ENCODE measurements at regions not wholly inside any gene's neighbourhood (a gene's known extent, or its start where the extent isn't known, plus 50 kb on each side); places are given as distances from the start of the nearest gene placed in this dataset.

DNA sequence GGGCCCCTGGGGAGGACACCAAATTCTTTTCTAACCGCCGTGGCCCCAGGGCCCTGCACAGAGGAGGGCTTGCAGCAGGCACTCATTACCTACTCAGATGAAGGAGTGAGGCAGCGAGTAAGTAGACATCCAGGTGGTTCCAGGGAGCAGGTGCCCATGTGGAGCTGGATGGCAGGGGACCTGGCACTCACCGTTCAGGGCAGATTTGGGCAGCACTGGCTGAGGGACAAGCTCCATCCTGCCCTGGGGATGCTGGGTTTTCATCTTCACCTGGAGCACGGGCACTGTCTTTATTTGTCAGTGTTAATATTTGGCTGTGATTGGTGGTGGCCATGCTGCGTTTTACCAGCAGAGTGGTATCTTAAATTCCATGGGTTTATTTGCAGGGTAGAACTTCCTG is 1182.7 kb downstream of the BRD1 start:
- DNase-seq (ENCODE audit: insufficient read length, low spot score) (no peak), FAIRE-seq (no peak)
- TF ChIP-seq POLR2AphosphoS5 (IDR thresholded peaks at IDR 0.05; ENCODE audit: low read depth, low read length) (no peak), TAF1 (IDR thresholded peaks at IDR 0.05; ENCODE audit: low read depth, low read length) (no peak), POLR2A (IDR thresholded peaks at IDR 0.05; ENCODE audit: low read depth, low read length) (no peak), SPI1 (IDR thresholded peaks at IDR 0.05; ENCODE audit: low read depth, low read length) (no peak), POU2F2 (IDR thresholded peaks at IDR 0.05; ENCODE audit: low read depth, low read length) (no peak), PAX5 (IDR thresholded peaks at IDR 0.05; ENCODE audit: insufficient read depth, low read length, severe bottlenecking) (no peak)

- FAIRE-seq (no peak), DNase-seq (ENCODE audit: insufficient read length, low spot score) (no peak)
- TF ChIP-seq PAX5 (IDR thresholded peaks at IDR 0.05; ENCODE audit: insufficient read depth, low read length, severe bottlenecking) (no peak), SPI1 (IDR thresholded peaks at IDR 0.05; ENCODE audit: low read depth, low read length) (no peak), TAF1 (IDR thresholded peaks at IDR 0.05; ENCODE audit: low read depth, low read length) (no peak), POLR2AphosphoS5 (IDR thresholded peaks at IDR 0.05; ENCODE audit: low read depth, low read length) (no peak), POU2F2 (IDR thresholded peaks at IDR 0.05; ENCODE audit: low read depth, low read length) (no peak), POLR2A (IDR thresholded peaks at IDR 0.05; ENCODE audit: low read depth, low read length) (no peak)
Observed at GRCh38 chr22:48644108-48644507, 1183.6 kb downstream of the BRD1 start.

GRCh38 chr22:48643066-48643731 is 1184.5 kb downstream of the BRD1 start:
- TF ChIP-seq SPI1 (IDR thresholded peaks at IDR 0.05; ENCODE audit: low read depth, low read length): no peak
- no peak for TF ChIP-seq POU2F2 (IDR thresholded peaks at IDR 0.05; ENCODE audit: low read depth, low read length)
- TF ChIP-seq POLR2AphosphoS5 (IDR thresholded peaks at IDR 0.05; ENCODE audit: low read depth, low read length): no peak
- no peak for TF ChIP-seq PAX5 (IDR thresholded peaks at IDR 0.05; ENCODE audit: insufficient read depth, low read length, severe bottlenecking)
- FAIRE-seq (no peak), DNase-seq (ENCODE audit: insufficient read length, low spot score) (no peak)

GRCh38 chr22:48642550-48642949 is 1185.1 kb downstream of the BRD1 start:
- DNase-seq (ENCODE audit: insufficient read length, low spot score): no peak
- TF ChIP-seq SPI1 (IDR thresholded peaks at IDR 0.05; ENCODE audit: low read depth, low read length) (no peak), TAF1 (IDR thresholded peaks at IDR 0.05; ENCODE audit: low read depth, low read length) (no peak), POLR2AphosphoS5 (IDR thresholded peaks at IDR 0.05; ENCODE audit: low read depth, low read length) (no peak), POLR2A (IDR thresholded peaks at IDR 0.05; ENCODE audit: low read depth, low read length) (no peak), PAX5 (IDR thresholded peaks at IDR 0.05; ENCODE audit: insufficient read depth, low read length, severe bottlenecking) (no peak), POU2F2 (IDR thresholded peaks at IDR 0.05; ENCODE audit: low read depth, low read length) (no peak)
- FAIRE-seq: no peak

DNA sequence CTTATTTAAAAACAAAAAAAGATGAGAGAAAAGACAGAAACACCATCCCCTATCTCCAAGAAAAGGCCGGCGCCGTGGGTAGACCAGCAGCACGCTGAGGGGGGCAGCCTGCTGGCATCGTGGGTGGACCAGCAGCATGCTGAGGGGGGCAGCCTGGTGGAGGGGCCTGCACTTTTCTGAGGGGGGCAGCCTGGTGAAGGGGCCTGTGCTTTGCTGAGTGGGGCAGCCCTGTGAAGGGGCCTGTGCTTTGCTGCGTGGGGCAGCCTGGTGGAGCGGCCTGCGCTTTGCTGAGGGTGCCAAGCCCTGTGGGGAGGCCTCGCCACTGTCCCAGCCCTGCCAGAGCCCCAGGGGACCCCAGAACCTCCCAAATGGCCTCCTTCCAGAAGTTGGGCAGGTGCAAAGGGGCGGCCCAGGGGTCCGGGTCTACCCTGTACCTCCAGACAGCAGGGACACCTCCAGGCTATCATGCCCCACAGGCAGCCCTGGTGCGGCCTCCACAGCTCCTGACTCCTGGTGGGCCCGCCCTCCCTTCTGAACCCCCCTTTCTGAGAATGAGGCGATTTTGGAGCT is 1185.7 kb downstream of the BRD1 start:
- FAIRE-seq (no peak), DNase-seq (ENCODE audit: insufficient read length, low spot score) (no peak)
- no peak for TF ChIP-seq PAX5 (IDR thresholded peaks at IDR 0.05; ENCODE audit: insufficient read depth, low read length, severe bottlenecking)
- TF ChIP-seq POLR2A (IDR thresholded peaks at IDR 0.05; ENCODE audit: low read depth, low read length): no peak
- TF ChIP-seq SPI1 (IDR thresholded peaks at IDR 0.05; ENCODE audit: low read depth, low read length): no peak
- TF ChIP-seq POU2F2 (IDR thresholded peaks at IDR 0.05; ENCODE audit: low read depth, low read length): no peak
- no peak for TF ChIP-seq TAF1 (IDR thresholded peaks at IDR 0.05; ENCODE audit: low read depth, low read length)
- TF ChIP-seq POLR2AphosphoS5 (IDR thresholded peaks at IDR 0.05; ENCODE audit: low read depth, low read length): no peak

- no peak for FAIRE-seq
- TF ChIP-seq POLR2AphosphoS5 (IDR thresholded peaks at IDR 0.05; ENCODE audit: low read depth, low read length): no peak
- TF ChIP-seq SPI1 (IDR thresholded peaks at IDR 0.05; ENCODE audit: low read depth, low read length): no peak
- no peak for TF ChIP-seq POLR2A (IDR thresholded peaks at IDR 0.05; ENCODE audit: low read depth, low read length)
- no peak for TF ChIP-seq POU2F2 (IDR thresholded peaks at IDR 0.05; ENCODE audit: low read depth, low read length)
- no peak for TF ChIP-seq PAX5 (IDR thresholded peaks at IDR 0.05; ENCODE audit: insufficient read depth, low read length, severe bottlenecking)
- TF ChIP-seq TAF1 (IDR thresholded peaks at IDR 0.05; ENCODE audit: low read depth, low read length): no peak
Observed at GRCh38 chr22:48640890-48641841, 1186.5 kb downstream of the BRD1 start.

GRCh38 chr22:48639896-48640748 is 1187.6 kb downstream of the BRD1 start:
- no peak for FAIRE-seq
- no peak for DNase-seq (ENCODE audit: insufficient read length, low spot score)
- TF ChIP-seq TAF1 (IDR thresholded peaks at IDR 0.05; ENCODE audit: low read depth, low read length): no peak
- TF ChIP-seq POU2F2 (IDR thresholded peaks at IDR 0.05; ENCODE audit: low read depth, low read length): no peak
- no peak for TF ChIP-seq SPI1 (IDR thresholded peaks at IDR 0.05; ENCODE audit: low read depth, low read length)
- no peak for TF ChIP-seq POLR2AphosphoS5 (IDR thresholded peaks at IDR 0.05; ENCODE audit: low read depth, low read length)
- TF ChIP-seq PAX5 (IDR thresholded peaks at IDR 0.05; ENCODE audit: insufficient read depth, low read length, severe bottlenecking): no peak
- TF ChIP-seq POLR2A (IDR thresholded peaks at IDR 0.05; ENCODE audit: low read depth, low read length): no peak

More at GRCh38 chr22:48640890-48641841, 1186.5 kb downstream of the BRD1 start:
- DNase-seq (ENCODE audit: insufficient read length, low spot score): no peak

GRCh38 chr22:48639021-48639795 is 1188.5 kb downstream of the BRD1 start:
- TF ChIP-seq POLR2A (IDR thresholded peaks at IDR 0.05; ENCODE audit: low read depth, low read length) (no peak), POU2F2 (IDR thresholded peaks at IDR 0.05; ENCODE audit: low read depth, low read length) (no peak), SPI1 (IDR thresholded peaks at IDR 0.05; ENCODE audit: low read depth, low read length) (no peak), POLR2AphosphoS5 (IDR thresholded peaks at IDR 0.05; ENCODE audit: low read depth, low read length) (no peak)
- DNase-seq (ENCODE audit: insufficient read length, low spot score) (no peak), FAIRE-seq (no peak)

All from GM12891 (cell line).